Neural progenitor cell (in vitro differentiated cells): ENCODE measurements at regions not wholly inside any gene's neighbourhood (a gene's known extent, or its start where the extent isn't known, plus 50 kb on each side); places are given as distances from the start of the nearest gene placed in this dataset.
"Not testable (repeated sequence)": the region's sequence is repeated elsewhere in the genome, so short reads cannot be mapped to it uniquely, and the experiment has no call there.

Experiments used
- CTCF ChIP-seq: fragments of 200-600 bp; sonication (generic); IDR thresholded peaks from 2 replicates; pipeline ENCODE4 v1.5.1; 2017; ENCODE audit warnings: antibody characterized with exemption, mild to moderate bottlenecking
- EZH2 ChIP-seq: fragments of 200-600 bp; sonication (generic); IDR thresholded peaks from 2 replicates; pipeline ENCODE4 v1.6.1; 2017; ENCODE audit warnings: antibody characterized with exemption, mild to moderate bottlenecking, moderate library complexity
- EZH2phosphoT487 ChIP-seq: fragments of 200-600 bp; sonication (generic); IDR thresholded peaks from 2 replicates; pipeline ENCODE4 v1.6.1; 2017; ENCODE audit warnings: antibody characterized with exemption

DNA sequence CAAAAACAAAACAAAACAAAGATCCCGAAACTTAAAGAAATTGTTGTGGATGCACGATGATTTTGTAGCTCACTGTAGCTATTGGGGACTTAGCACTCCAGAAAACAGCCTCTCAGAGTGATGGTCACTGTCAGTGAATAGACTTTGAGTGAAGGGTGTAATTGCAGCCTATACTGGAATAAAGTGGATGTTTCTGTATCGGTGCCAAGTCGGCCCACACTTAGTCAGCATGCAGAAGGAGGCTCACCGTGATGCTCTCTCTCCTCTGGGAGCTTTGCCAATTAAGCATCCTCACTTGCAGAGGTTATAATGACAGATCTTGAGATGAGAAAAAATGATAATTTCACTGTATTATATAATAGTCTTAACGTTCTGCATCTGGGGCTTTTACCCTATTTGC, 67.5 kb upstream of the SEC22B start:
- TF ChIP-seq CTCF, EZH2phosphoT487, EZH2: not testable (repeated sequence)
